OCI-LY3 (cell line): ENCODE measurements at regions not wholly inside any gene's neighbourhood (a gene's known extent, or its start where the extent isn't known, plus 50 kb on each side); places are given as distances from the start of the nearest gene placed in this dataset.

Experiments
- EZH2phosphoT487 ChIP-seq: fragments of 200-600 bp; shearing (Covaris generic); IDR thresholded peaks from 2 replicates; pipeline ENCODE4 v1.6.1; 2018; ENCODE audit warnings: antibody characterized with exemption, mixed run types, low read depth
- TF ChIP-seq, protein P1 (sequence below): fragments of 200-600, 300-600 bp; sonication (generic); IDR thresholded peaks from 2 replicates; pipeline ENCODE4 v1.5.1; 2014; ENCODE audit warnings: antibody characterized with exemption, low read length, low read depth

DNA sequence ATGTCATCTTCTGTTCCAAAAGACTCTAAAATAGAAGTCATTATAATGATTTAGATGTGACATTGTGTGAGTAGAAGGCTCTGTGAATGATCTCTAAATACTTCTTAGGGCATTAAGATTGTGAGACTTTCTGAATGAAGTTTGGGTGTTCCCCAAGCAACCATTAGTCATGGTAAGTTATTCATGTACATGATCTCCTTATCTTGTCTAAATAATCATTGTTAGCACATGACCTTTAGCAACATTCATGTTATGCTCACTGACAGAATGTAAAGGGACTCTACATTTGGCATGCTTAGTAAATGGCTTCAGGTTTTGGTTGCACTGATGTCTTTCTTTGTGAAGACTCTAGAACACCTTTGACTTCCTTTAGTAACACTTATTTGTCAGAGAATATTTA is 140.8 kb upstream of the AGA start:
- TF ChIP-seq, protein P1, sequence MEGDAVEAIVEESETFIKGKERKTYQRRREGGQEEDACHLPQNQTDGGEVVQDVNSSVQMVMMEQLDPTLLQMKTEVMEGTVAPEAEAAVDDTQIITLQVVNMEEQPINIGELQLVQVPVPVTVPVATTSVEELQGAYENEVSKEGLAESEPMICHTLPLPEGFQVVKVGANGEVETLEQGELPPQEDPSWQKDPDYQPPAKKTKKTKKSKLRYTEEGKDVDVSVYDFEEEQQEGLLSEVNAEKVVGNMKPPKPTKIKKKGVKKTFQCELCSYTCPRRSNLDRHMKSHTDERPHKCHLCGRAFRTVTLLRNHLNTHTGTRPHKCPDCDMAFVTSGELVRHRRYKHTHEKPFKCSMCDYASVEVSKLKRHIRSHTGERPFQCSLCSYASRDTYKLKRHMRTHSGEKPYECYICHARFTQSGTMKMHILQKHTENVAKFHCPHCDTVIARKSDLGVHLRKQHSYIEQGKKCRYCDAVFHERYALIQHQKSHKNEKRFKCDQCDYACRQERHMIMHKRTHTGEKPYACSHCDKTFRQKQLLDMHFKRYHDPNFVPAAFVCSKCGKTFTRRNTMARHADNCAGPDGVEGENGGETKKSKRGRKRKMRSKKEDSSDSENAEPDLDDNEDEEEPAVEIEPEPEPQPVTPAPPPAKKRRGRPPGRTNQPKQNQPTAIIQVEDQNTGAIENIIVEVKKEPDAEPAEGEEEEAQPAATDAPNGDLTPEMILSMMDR = no peak
- no peak for TF ChIP-seq EZH2phosphoT487
